ENCODE measurements at regions not wholly inside any gene's neighbourhood (a gene's known extent, or its start where the extent isn't known, plus 50 kb on each side); places are given as distances from the start of the nearest gene placed in this dataset.

GRCh38 chr21:27371115-27371974 is 404.5 kb upstream of the ADAMTS5 start:
- Histone ChIP-seq H4K20me1 (ENCODE audit: insufficient read depth) (no peaks in the 10 kb centered on the region), H3K4me1 (ENCODE audit: insufficient read depth) (peaks cover 16% of the 10 kb centered on the region), H3K27me3 (replicated peaks; ENCODE audit: insufficient read depth) (no peaks in the 10 kb centered on the region), H3K4me2 (ENCODE audit: unreplicated experiment) (no peak overlapping the region), H3K9ac (no peak overlapping the region), H2AFZ (no peak overlapping the region), H3K27ac (no peak overlapping the region), H3F3A (ENCODE audit: insufficient read depth) (no peaks in the 10 kb centered on the region), H3K9me3 (ENCODE audit: low read depth) (no peaks in the 10 kb centered on the region), H3K4me3 (no peak overlapping the region), H3K9me2 (ENCODE audit: insufficient read depth) (no peaks in the 10 kb centered on the region), H3K36me3 (ENCODE audit: low read depth) (no peaks in the 10 kb centered on the region), H3K79me2 (ENCODE audit: insufficient read depth) (no peaks in the 10 kb centered on the region)
- in situ Hi-C loops (cut with MboI): no loop called here
- 52 to 57% methylated on average over 5 of the region's 5 CpGs for WGBS, 2 experiments (ENCODE audit: low coverage in 1 of 2, low lambda C conversion rate in 2 of 2, missing lambda C conversion rate in 2 of 2)
- no peak for DNase-seq
- TF ChIP-seq EZH2phosphoT487 (IDR thresholded peaks at IDR 0.05; ENCODE audit: insufficient read depth, low read depth) (no peak), EZH2 (IDR thresholded peaks at IDR 0.05; ENCODE audit: insufficient read depth, poor library complexity, severe bottlenecking) (no peak)

GRCh38 chr21:27369978-27370571 is 403.2 kb upstream of the ADAMTS5 start:
- no peaks in the 10 kb centered on the region for H3K27me3 ChIP-seq (replicated peaks; ENCODE audit: insufficient read depth)

GRCh38 chr21:27369234-27369633 is 402.3 kb upstream of the ADAMTS5 start:
- Histone ChIP-seq H3K36me3 (ENCODE audit: low read depth) (no peaks in the 10 kb centered on the region), H3K4me2 (ENCODE audit: unreplicated experiment) (no peak overlapping the region), H4K20me1 (ENCODE audit: insufficient read depth) (no peaks in the 10 kb centered on the region), H3K79me2 (ENCODE audit: insufficient read depth) (no peaks in the 10 kb centered on the region), H3K27ac (no peak overlapping the region), H3K4me3 (no peak overlapping the region), H3K27me3 (replicated peaks; ENCODE audit: insufficient read depth) (no peaks in the 10 kb centered on the region), H3F3A (ENCODE audit: insufficient read depth) (no peaks in the 10 kb centered on the region; the same call in 1 of the 2 replicates), H3K4me1 (ENCODE audit: insufficient read depth) (peaks cover 24% of the 10 kb centered on the region), H3K9me3 (ENCODE audit: low read depth) (no peaks in the 10 kb centered on the region), H3K9ac (no peak overlapping the region), H2AFZ (no peak overlapping the region), H3K9me2 (ENCODE audit: insufficient read depth) (no peaks in the 10 kb centered on the region)
- in situ Hi-C loops (cut with MboI): no loop called here
- TF ChIP-seq EZH2phosphoT487 (IDR thresholded peaks at IDR 0.05; ENCODE audit: insufficient read depth, low read depth) (no peak), EZH2 (IDR thresholded peaks at IDR 0.05; ENCODE audit: insufficient read depth, poor library complexity, severe bottlenecking) (no peak)
- 94 to 96% methylated on average over 2 of the region's 2 CpGs for WGBS, 2 experiments (ENCODE audit: low coverage in 1 of 2, low lambda C conversion rate in 2 of 2, missing lambda C conversion rate in 2 of 2)
- no peak for DNase-seq

More at GRCh38 chr21:27369978-27370571, 403.2 kb upstream of the ADAMTS5 start:
- Histone ChIP-seq H3K4me2 (ENCODE audit: unreplicated experiment) (no peak overlapping the region), H2AFZ (no peak overlapping the region), H3K79me2 (ENCODE audit: insufficient read depth) (no peaks in the 10 kb centered on the region), H3K4me3 (no peak overlapping the region), H3K9me3 (ENCODE audit: low read depth) (no peaks in the 10 kb centered on the region), H3F3A (ENCODE audit: insufficient read depth) (no peaks in the 10 kb centered on the region; the same call in 1 of the 2 replicates), H3K9me2 (ENCODE audit: insufficient read depth) (no peaks in the 10 kb centered on the region), H3K27ac (no peak overlapping the region), H3K36me3 (ENCODE audit: low read depth) (no peaks in the 10 kb centered on the region), H4K20me1 (ENCODE audit: insufficient read depth) (no peaks in the 10 kb centered on the region), H3K4me1 (ENCODE audit: insufficient read depth) (peaks cover 23% of the 10 kb centered on the region), H3K9ac (no peak overlapping the region)
- no peak for TF ChIP-seq EZH2phosphoT487 (IDR thresholded peaks at IDR 0.05; ENCODE audit: insufficient read depth, low read depth)
- TF ChIP-seq EZH2 (IDR thresholded peaks at IDR 0.05; ENCODE audit: insufficient read depth, poor library complexity, severe bottlenecking): no peak
- no peak for DNase-seq
- 95 to 100% methylated on average over 3 of the region's 3 CpGs for WGBS, 2 experiments (ENCODE audit: low coverage in 1 of 2, low lambda C conversion rate in 2 of 2, missing lambda C conversion rate in 2 of 2)
- in situ Hi-C loops (cut with MboI): no loop called here

- H2AFZ ChIP-seq: no peak overlapping the region
- no peak overlapping the region for H3K4me2 ChIP-seq (ENCODE audit: unreplicated experiment)
- in situ Hi-C loops (cut with MboI): no loop called here
Observed at GRCh38 chr21:27366646-27367235, 399.9 kb upstream of the ADAMTS5 start.

More at GRCh38 chr21:27366646-27367235, 399.9 kb upstream of the ADAMTS5 start:
- no peak for TF ChIP-seq EZH2phosphoT487 (IDR thresholded peaks at IDR 0.05; ENCODE audit: insufficient read depth, low read depth)
- TF ChIP-seq EZH2 (IDR thresholded peaks at IDR 0.05; ENCODE audit: insufficient read depth, poor library complexity, severe bottlenecking): no peak
- Histone ChIP-seq H3K27ac (no peak overlapping the region), H3K4me3 (no peak overlapping the region), H4K20me1 (ENCODE audit: insufficient read depth) (no peaks in the 10 kb centered on the region), H3K9me3 (ENCODE audit: low read depth) (no peaks in the 10 kb centered on the region), H3F3A (ENCODE audit: insufficient read depth) (no peaks in the 10 kb centered on the region; the same call in 1 of the 2 replicates), H3K79me2 (ENCODE audit: insufficient read depth) (no peaks in the 10 kb centered on the region), H3K9ac (no peak overlapping the region), H3K9me2 (ENCODE audit: insufficient read depth) (no peaks in the 10 kb centered on the region), H3K4me1 (ENCODE audit: insufficient read depth) (peaks cover 23% of the 10 kb centered on the region), H3K36me3 (ENCODE audit: low read depth) (no peaks in the 10 kb centered on the region), H3K27me3 (replicated peaks; ENCODE audit: insufficient read depth) (no peaks in the 10 kb centered on the region)
- DNase-seq: peak; percentile 17
- WGBS, 2 experiments (ENCODE audit: low coverage in 1 of 2, low lambda C conversion rate in 2 of 2, missing lambda C conversion rate in 2 of 2): 78 to 87% methylated on average over 3 of the region's 3 CpGs

Data from GM23248 (cell line).